GM21717 (cell line): ENCODE measurements at regions not wholly inside any gene's neighbourhood (a gene's known extent, or its start where the extent isn't known, plus 50 kb on each side); places are given as distances from the start of the nearest gene placed in this dataset.
"Not testable (repeated sequence)": the region's sequence is repeated elsewhere in the genome, so short reads cannot be mapped to it uniquely, and the experiment has no call there.

ENCODE experiments used
- ATAC-seq: cut with Tn5 transposase; IDR thresholded peaks from one replicate; pipeline ENCODE4 v1.9.1; 2021; ENCODE audit warnings: mild to moderate bottlenecking, moderate library complexity; ENCODE audit not compliant: unreplicated experiment

DNA sequence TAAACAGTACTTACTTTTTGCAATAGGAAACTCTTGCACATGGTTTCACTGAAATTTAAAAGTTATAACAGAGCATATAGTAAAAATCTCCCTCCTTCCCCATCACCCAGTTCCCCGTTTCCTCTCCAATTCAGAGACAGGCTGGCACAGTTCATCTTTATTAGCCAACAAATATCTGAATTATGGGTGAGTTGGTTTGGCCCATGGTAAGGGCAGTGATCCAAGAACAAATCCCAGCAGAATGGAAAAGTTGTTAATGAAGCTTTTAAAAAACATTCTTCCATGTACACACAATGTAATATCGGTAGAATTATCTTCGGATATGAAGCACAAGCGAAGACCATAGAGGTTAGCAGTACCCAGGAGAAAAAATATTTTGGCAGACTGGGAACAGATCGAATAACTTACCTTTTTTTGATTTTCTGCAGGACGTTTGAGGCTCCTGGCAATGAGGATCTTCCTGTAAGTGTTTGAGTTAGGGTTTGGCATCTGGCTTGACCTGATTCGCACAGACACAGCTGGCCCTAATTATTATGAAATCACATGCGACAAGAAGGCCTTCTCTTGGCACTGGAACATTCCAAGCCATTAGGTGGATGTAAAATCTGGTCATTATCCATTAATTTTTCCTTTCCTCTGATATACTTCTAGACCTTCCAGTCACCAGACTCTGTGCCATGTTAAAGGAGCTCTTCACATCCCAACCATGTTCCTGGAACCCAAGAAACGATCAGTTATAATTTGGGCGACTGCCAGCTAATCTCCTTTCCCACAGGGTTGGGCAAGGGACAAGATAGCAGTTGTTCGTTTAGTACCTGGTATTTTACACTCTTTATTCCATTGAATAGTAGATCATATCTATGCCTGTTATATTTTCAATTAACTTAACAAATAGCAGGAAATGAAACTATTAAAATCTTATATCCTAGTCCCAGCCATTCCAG, 139.4 kb upstream of the TSC22D1 start:
- ATAC-seq: no peak

GRCh38 chr13:44713788-44714469, 137.8 kb upstream of the TSC22D1 start:
- no peak for ATAC-seq

DNA sequence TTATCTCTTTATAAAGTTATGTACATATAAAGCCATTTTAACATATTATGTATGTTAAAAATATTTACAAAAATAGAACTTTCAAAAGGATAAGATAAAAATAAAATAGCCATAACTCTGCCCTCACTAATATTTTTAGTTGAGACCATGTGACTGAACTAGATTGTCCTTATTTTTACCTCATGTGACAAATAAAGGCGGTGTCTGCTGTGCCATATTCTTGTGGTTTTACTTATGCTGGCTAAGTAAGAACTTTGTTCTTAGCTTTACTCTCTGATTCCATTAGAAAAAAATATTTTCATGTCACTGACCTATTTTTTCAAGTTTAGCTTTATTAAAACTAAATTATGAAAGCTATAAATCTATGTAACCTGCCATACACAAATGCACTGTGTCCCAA, 135.6 kb upstream of the TSC22D1 start:
- ATAC-seq: no peak

DNA sequence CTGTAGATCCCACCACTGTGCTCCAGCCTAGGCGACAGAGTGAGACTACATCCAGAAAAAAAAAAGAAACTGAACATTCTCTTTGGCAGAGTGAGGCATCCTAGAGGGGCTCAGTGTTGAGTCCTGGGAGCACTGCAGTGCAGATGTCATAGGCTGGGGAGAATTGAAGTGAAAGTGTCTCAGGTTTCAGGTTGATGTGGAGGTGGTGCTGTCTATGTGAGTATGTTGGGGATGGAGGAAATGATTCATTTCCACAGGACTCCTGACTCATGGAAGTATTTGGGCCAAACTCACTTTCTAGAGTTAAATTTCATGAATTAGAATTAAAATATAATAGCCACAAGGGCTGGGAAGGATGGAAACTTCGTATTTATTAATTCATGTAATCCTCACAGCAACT, 134.4 kb upstream of the TSC22D1 start:
- peak; percentile 47 for ATAC-seq

DNA sequence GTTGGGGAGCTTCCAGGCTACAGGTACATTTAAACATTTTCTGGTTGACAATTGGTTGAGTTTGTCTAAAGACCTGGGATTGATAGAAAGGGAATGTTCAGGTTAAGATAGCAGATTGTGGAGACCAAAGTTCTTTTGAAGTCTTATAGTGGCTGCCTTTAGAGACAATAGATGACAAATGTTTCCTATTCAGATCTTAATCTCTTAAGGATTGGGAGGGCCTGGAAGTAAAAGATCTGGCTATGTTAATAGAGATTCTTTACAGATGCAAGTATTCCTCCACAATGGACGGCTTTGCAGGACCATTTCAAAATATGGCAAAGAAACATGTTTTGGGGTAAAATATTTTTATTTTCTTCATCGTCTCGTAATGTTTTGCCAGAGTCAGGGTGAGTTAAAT, 128.7 kb upstream of the TSC22D1 start:
- ATAC-seq: not testable (repeated sequence)

DNA sequence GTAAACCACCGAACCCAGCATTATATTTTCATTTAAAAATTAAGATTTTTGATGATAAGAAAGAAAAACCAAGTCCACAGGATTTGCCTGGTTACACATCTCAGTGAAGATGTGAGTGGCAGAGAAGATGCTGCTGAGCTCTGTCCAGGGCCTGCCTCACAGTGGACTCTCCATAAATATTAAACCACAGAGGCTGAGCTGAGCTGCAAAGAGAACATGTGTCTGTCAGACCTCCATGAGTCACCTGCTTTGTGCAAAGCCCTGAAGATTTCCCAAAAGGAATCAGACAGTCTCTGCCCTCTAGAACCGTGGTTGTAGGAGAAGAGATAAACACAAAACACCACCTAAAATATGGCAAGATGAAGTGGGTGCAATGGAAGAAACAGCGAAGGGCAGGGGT, 127.2 kb upstream of the TSC22D1 start:
- no peak for ATAC-seq

GRCh38 chr13:44698066-44698465, 121.9 kb upstream of the TSC22D1 start:
- ATAC-seq: no peak

GRCh38 chr13:44697058-44697457, 120.9 kb upstream of the TSC22D1 start:
- no peak for ATAC-seq

DNA sequence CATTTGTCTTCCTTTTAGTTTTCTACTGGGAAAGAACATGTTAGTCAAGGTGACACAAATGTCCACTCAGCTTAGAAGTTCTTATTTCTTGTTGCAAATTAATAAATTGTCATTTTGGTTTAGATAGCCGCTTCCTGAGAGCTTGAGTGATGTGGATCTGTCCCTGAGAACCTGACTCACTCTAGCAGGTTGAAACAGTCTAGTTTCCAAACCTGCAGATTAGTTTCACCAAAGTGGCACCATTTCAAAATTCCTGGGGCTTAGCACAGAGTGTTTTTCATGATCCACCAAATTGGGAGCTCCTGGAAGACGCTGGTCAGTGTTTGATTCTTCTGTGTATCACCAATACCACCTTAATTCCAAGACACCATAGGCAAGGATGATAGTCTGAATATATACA, 119.4 kb upstream of the TSC22D1 start:
- ATAC-seq: no peak

DNA sequence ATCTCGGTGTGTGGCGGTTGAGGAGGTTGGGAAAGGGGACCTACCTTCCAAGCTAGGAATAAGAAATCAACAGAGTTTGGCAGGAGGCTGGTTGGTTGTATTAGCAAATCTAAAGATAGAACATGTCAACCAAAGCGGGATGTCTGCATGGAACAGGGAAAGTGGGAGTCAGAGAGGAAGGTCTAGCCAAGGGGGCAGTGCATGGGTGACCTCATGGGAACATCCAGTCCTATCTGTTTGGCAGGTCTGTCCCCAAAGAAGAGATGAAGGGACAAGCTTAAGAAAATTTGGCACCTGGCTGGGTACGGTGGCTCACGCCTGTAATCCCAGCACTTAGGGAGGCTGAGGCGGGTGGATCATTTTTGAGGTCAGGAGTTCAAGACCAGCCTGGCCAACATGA, 118.7 kb upstream of the TSC22D1 start:
- ATAC-seq: no peak

DNA sequence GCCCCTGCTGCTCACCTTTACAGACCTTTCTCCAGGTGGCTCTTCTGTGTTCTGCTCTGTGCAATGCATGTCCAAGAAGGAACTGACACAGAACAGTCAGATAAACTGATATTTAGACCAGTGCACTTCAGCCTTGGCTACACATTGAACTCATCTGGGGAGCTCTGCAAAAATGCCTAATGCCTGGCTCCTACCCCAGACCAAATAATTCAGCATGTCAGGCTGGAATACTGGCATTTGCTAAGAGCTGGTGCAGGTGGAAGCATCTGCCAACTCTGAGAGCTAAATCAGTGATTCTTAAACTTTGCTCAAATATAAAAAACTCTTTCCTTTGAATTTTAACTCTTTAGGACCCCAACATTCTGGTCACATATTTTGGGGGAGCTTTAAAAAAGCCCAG, 118.2 kb upstream of the TSC22D1 start:
- no peak for ATAC-seq

GRCh38 chr13:44693156-44693764, 117.1 kb upstream of the TSC22D1 start:
- no peak for ATAC-seq

DNA sequence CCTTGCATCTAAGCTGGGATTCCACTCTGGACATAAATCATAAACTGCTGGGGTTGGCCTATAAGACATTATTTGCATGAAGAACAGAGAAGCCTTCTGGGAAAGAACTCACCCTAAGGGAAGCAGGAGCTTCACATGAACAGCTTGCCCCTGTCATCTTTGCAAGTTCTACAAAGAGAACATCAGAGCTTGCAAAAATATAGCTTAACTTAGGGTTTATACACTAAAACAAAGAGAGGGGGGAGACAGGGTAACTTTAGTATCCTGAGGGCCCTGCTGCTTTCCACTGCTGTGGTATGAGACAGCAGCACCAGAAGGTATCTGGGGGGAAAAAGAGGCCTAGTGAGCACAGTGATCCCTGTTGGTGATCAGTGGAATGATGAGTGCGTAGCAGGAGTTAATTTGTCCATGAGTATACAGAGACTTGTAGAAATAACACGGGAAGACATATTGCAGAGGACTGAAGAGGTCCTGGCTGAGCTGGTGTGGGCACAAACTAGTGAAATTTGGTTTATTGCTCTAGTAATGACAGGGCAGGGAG, 116.1 kb upstream of the TSC22D1 start:
- no peak for ATAC-seq

- ATAC-seq: no peak
These were observed 114.2 kb upstream of the TSC22D1 start for GRCh38 chr13:44690376-44690775.

DNA sequence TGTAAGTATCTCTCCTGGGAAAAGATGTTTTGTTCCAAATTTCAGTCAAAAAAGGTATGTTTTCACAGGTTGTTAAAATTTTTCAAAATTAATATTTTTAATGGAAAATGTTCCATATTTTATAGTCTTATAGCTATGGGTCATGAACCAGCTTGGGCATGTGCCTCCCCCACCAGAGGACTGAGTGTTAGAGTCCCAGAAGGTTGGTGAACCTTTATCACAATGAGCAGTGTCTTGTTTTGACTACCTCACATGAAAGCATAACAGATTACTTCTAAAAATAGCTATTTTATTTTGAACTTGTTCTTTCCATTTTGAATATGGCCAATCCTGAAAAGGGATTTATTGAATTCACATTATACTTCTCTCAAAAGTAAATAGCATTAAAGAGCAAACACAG, 112.5 kb upstream of the TSC22D1 start:
- ATAC-seq: no peak

DNA sequence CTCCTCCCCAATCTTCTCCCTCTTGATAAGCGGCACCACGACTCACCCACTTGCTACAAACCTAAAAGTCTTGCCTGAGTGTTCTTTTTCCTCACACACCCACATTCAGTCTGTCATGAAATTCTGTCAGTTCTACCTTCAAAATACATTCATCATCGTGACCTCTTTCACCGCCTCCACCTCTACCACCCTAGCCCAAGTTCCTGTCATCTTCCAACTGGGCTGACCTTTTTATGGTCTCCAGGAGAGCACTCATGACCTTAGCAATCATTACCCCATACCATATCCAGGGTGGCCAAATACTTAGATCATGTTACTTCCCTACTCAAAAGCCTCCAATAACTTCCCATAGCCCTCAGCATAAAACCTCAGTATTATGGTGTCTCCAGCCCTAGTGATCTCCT, 110.4 kb upstream of the TSC22D1 start:
- no peak for ATAC-seq

GRCh38 chr13:44685641-44686040, 109.5 kb upstream of the TSC22D1 start:
- no peak for ATAC-seq

DNA sequence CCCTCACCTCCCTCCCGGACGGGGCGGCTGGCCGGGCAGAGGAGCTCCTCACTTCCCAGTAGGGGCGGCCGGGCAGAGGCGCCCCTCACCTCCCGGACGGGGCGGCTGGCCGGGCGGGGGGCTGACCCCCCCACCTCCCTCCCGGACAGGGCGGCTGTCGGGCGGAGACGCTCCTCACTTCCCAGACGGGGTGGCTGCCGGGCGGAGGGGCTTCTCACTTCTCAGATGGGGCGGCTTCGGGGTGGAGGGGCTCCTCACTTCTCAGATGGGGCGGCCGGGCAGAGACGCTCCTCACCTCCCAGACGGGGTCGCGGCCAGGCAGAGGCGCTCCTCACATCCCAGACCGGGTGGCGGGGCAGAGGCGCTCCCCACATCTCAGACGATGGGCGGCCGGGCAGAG, 106.3 kb upstream of the TSC22D1 start:
- not testable (repeated sequence) for ATAC-seq

- no peak for ATAC-seq
These were observed 104.7 kb upstream of the TSC22D1 start for GRCh38 chr13:44680746-44681355.

- no peak for ATAC-seq
These were observed 103.5 kb upstream of the TSC22D1 start for GRCh38 chr13:44679597-44679996.

GRCh38 chr13:44678197-44678596, 102.1 kb upstream of the TSC22D1 start:
- no peak for ATAC-seq
